HG02970 (cell line): ENCODE measurements at regions not wholly inside any gene's neighbourhood (a gene's known extent, or its start where the extent isn't known, plus 50 kb on each side); places are given as distances from the start of the nearest gene placed in this dataset.

Source experiments
- ATAC-seq: cut with Tn5 transposase; IDR thresholded peaks from one replicate; pipeline ENCODE4 v1.9.1; 2021; ENCODE audit warnings: mild to moderate bottlenecking, moderate library complexity, moderate number of reproducible peaks; ENCODE audit not compliant: unreplicated experiment, low FRiP score

DNA sequence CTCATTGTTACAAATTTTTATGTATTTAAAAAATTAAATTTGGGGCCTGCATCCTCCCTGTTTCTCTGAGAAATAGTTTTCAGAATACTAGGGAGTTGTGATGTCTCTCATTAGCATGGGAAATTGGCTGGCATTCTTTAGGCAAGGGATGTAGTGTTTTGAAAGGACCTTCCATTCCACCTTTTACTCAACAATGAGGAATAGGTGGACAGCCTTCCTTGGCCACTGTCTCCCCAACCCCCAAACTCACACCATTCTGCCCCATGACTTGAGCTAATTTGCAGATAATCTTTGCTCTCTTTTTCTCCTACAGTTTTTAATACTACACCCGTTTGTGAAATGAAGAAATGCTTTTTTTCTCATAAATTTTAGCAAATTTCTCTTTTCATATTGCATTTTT is 244.6 kb upstream of the SPRY2 start:
- no peak for ATAC-seq

GRCh38 chr13:80584785-80585184 is 243.9 kb upstream of the SPRY2 start:
- no peak for ATAC-seq

GRCh38 chr13:80584306-80584705 is 243.4 kb upstream of the SPRY2 start:
- no peak for ATAC-seq

- ATAC-seq, result no peak
These were observed 237.2 kb upstream of the SPRY2 start for GRCh38 chr13:80577926-80578670.

- no peak for ATAC-seq
These were observed 236.4 kb upstream of the SPRY2 start for GRCh38 chr13:80577285-80577684.

- ATAC-seq, result no peak
These were observed 233.4 kb upstream of the SPRY2 start for GRCh38 chr13:80574113-80574850.

- no peak for ATAC-seq
These were observed 232.0 kb upstream of the SPRY2 start for GRCh38 chr13:80572923-80573316.

GRCh38 chr13:80572308-80572922 is 231.5 kb upstream of the SPRY2 start:
- no peak for ATAC-seq

DNA sequence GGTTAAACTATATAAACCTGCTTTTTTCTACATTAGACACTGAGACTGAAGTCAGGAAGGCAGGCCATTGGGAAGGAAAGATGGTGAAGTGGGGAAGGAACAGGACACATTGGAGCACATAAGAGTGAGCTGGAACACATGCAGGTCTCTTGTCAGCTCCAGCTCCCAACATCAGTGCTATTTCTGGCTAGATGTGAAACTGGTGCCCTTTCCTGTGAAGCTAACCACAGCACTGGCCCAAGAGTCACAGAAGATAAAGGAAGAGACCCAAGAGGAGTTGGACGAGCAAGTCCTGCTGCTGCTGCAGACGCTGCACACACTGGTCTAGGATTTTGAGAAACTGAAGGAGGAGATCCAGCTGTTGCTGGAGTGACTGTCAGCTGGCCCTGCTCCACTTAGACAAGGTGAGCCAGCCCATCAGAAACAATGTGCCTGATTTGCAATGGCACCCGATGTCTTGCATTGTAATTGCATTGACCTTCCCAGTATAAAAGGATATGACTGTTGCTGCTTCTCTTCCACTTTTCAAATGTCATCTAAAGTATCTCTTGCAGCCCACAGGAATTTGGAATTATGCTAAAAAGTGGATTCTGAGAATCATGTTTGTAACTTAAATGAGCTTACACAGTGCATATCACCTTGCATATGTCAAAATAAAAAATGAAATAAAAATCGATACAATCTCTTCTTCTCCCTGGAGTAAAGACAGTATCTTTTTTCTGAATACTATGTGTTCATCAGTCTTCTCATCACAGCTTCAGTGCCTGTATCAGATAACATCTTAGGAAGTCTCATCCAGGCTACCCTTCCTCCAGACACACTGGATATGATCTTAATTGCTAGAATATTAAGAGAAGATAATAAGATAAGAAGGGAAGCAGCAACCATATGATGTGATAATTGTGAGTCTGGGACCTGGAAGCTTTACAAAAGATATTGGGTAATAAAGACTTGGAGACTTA is 230.7 kb upstream of the SPRY2 start:
- no peak for ATAC-seq

- ATAC-seq, result no peak
These were observed 222.5 kb upstream of the SPRY2 start for GRCh38 chr13:80563439-80563838.

DNA sequence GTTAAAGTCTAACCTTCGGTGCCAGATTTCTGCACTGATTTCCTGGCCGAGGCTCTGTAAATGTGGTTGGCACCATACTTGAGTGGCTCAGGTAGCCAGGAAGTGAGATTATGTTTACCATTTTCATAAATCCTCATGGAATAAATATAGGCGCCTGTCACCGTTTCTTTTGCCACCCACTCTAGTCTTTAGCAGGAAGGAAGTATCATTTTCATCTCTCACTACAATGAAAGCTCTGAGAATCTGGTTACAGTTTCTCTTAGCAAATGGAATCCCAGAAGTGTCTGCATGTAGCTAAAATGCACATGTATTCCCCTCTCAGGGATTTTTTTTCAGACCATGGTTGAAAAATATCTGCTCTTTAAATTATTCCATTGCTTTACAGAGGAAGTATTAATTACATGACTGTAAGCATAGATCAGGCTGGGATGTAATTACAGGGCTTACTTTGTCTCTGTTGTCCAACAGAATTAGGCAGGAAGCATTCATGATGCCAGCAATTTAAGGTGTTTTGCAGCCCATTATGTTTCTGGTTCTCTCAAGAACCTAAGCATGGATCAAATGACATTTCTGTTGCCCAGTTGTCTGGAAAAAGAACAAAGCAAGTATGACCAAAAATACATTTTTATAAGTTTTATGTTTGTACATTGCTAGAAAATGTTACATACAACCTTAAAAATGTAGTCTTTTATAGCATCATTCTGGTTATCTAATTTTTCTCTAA is 221.7 kb upstream of the SPRY2 start:
- no peak for ATAC-seq

DNA sequence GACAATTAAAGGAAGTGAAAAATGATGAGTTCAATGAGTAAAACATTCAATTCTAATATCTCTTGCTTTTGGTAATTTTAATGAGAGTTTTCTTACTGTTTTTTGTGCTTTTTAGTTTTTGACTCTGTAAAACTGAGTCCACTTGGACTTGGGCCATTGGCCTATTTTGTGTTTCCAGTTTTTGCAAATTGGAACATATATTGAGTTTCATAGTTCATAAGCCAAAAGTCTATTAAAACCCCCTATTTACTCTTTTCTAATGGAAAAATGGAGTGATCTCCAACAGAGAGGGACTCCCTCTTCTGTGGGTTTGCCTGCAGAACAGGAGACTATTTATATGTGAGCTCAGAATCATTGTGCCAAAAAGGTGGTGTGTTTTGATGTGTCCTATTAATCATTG is 219.7 kb upstream of the SPRY2 start:
- ATAC-seq, result no peak

- no peak for ATAC-seq
These were observed 219.0 kb upstream of the SPRY2 start for GRCh38 chr13:80559944-80560343.

GRCh38 chr13:80558074-80558473 is 217.1 kb upstream of the SPRY2 start:
- ATAC-seq, result no peak

DNA sequence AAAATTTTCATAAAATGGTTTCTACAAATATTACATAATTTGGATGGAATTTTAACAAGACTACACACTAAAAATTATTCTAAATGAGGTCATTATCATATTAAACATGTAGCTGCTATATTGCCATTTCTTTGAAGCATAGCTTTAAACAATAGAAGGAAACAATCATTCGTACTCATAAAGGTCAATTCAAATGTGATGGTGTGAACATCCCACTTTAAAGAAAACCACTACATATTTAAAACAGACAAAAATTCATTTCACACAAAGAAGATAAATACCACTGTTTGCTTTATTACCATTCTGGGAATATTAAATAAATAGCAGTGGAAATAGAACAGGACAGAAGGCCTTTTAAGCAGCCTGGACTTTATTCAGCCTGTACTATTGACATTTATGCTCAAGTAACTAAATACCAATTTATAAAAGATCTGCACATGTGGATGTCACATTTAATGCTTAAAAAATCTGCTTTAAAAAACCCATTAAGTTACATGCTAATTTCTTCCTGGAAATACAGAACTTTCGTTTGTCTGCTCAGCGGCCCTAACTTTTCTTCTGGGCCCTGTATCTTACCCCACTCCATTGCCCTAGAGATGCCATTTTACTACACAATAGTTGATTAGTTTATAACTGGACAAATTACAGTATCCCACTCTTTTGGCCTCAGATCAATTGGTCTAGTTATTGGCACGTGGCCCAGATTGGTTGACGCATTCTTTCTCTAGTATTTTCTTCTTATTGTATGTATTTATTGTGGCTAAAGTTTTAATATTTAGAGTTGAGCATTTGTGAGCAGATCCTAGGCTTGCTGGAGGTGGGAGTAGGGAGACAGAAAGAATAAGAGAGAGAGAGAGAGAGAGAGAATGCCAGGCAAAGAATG is 215.1 kb upstream of the SPRY2 start:
- no peak for ATAC-seq

- ATAC-seq, result no peak
These were observed 212.0 kb upstream of the SPRY2 start for GRCh38 chr13:80552851-80553440.

GRCh38 chr13:80551650-80552497 is 210.9 kb upstream of the SPRY2 start:
- no peak for ATAC-seq
